OCI-LY3 (cell line): ENCODE measurements at regions not wholly inside any gene's neighbourhood (a gene's known extent, or its start where the extent isn't known, plus 50 kb on each side); places are given as distances from the start of the nearest gene placed in this dataset.

ENCODE experiments used
- H2AFZ ChIP-seq: fragments of 200-600, 300-600 bp; shearing (Covaris generic); 2 replicates; pipeline ENCODE4 v1.6.0; 2014; ENCODE audit warnings: antibody characterized with exemption, low read depth, low read length
- H3K27ac ChIP-seq: fragments of 200-600, 300-600 bp; sonication (generic); 2 replicates; pipeline ENCODE4 v1.5.1; 2014; ENCODE audit warnings: mild to moderate bottlenecking, low read length, moderate library complexity, mixed read lengths
- H3K27me3 ChIP-seq: fragments of 200-600, 300-600 bp; sonication (generic); 2 replicates; pipeline ENCODE4 v1.6.1; 2014; ENCODE audit warnings: low read depth, low read length, mixed read lengths
- H3K36me3 ChIP-seq: fragments of 200-600, 300-600 bp; sonication (generic); replicated peaks from 2 replicates; pipeline ENCODE3; 2014; ENCODE audit warnings: low read depth, low read length, mixed read lengths
- H3K4me1 ChIP-seq: fragments of 300-600, 200-600 bp; sonication (generic); 2 replicates; pipeline ENCODE4 v1.6.1; 2014; ENCODE audit warnings: low read length, mixed read lengths
- H3K4me2 ChIP-seq: fragments of 200-600, 300-600 bp; sonication (generic); 2 replicates; pipeline ENCODE4 v1.6.1; 2014; ENCODE audit warnings: low read length, mixed read lengths
- H3K4me3 ChIP-seq: fragments of 300-600, 200-600 bp; sonication (generic); 2 replicates; pipeline ENCODE4 v1.5.1; 2014; ENCODE audit warnings: antibody characterized with exemption, mild to moderate bottlenecking, low read length, moderate library complexity
- H3K79me2 ChIP-seq: fragments of 300-600, 200-600 bp; shearing (Covaris generic); 2 replicates; pipeline ENCODE4 v1.6.1; 2014; ENCODE audit warnings: mild to moderate bottlenecking, low read length, mixed read lengths
- H3K9ac ChIP-seq: fragments of 300-600, 200-600 bp; shearing (Covaris generic); 2 replicates; pipeline ENCODE4 v1.6.0; 2014; ENCODE audit warnings: mild to moderate bottlenecking, low read length, moderate library complexity
- H3K9me3 ChIP-seq: fragments of 200-600, 300-600 bp; shearing (Covaris generic); 2 replicates; pipeline ENCODE4 v1.6.1; 2014; ENCODE audit warnings: low read length, mixed read lengths; ENCODE audit not compliant: insufficient read depth
- H4K20me1 ChIP-seq: fragments of 200-600, 300-600 bp; sonication (generic); 2 replicates; pipeline ENCODE4 v1.6.1; 2016; ENCODE audit warnings: low read length, mixed read lengths; ENCODE audit not compliant: insufficient read depth
- CTCF ChIP-seq: fragments of 200-600, 300-600 bp; sonication (generic); IDR thresholded peaks from 2 replicates; pipeline ENCODE4 v1.5.1; 2014; ENCODE audit warnings: antibody characterized with exemption, low read length, low read depth
- EZH2phosphoT487 ChIP-seq: fragments of 200-600 bp; shearing (Covaris generic); IDR thresholded peaks from 2 replicates; pipeline ENCODE4 v1.6.1; 2018; ENCODE audit warnings: antibody characterized with exemption, mixed run types, low read depth

- H3K4me3 ChIP-seq = no peak overlapping the region
- TF ChIP-seq CTCF (no peak), EZH2phosphoT487 (no peak)
- no peak overlapping the region for H3K27ac ChIP-seq
- H3K9me3 ChIP-seq = no peaks in the 10 kb centered on the region
- no peak overlapping the region for H3K9ac ChIP-seq
- H3K36me3 ChIP-seq = no peaks in the 10 kb centered on the region
- peaks cover 5% of the 10 kb centered on the region; the same call in 1 of the 2 replicates for H3K27me3 ChIP-seq
- no peak overlapping the region for H3K4me2 ChIP-seq
- H4K20me1 ChIP-seq = no peaks in the 10 kb centered on the region
- no peaks in the 10 kb centered on the region for H3K79me2 ChIP-seq
- H2AFZ ChIP-seq = no peak overlapping the region
- H3K4me1 ChIP-seq = peaks cover 6% of the 10 kb centered on the region; the same call in 1 of the 2 replicates
These were observed 245.5 kb upstream of the MDFIC2 start for GRCh38 chr3:70557976-70558375.

GRCh38 chr3:70556056-70556455, 243.6 kb upstream of the MDFIC2 start:
- H3K27me3 ChIP-seq = peaks cover 5% of the 10 kb centered on the region; the same call in 1 of the 2 replicates
- H3K9me3 ChIP-seq = no peaks in the 10 kb centered on the region
- no peak overlapping the region for H3K9ac ChIP-seq
- H3K36me3 ChIP-seq = no peaks in the 10 kb centered on the region
- H3K4me2 ChIP-seq = no peak overlapping the region
- H3K27ac ChIP-seq = no peak overlapping the region
- no peaks in the 10 kb centered on the region for H3K79me2 ChIP-seq
- no peak overlapping the region for H3K4me3 ChIP-seq
- no peak for TF ChIP-seq CTCF
- TF ChIP-seq EZH2phosphoT487 = no peak
- H4K20me1 ChIP-seq = no peaks in the 10 kb centered on the region
- H2AFZ ChIP-seq = no peak overlapping the region
- peaks cover 6% of the 10 kb centered on the region; the same call in 1 of the 2 replicates for H3K4me1 ChIP-seq

- TF ChIP-seq EZH2phosphoT487 (no peak), CTCF (no peak)
- Histone ChIP-seq H3K4me2 (no peak overlapping the region), H3K27ac (no peak overlapping the region), H3K4me1 (peaks cover 5% of the 10 kb centered on the region; the same call in 1 of the 2 replicates), H3K9me3 (no peaks in the 10 kb centered on the region), H3K79me2 (no peaks in the 10 kb centered on the region), H3K9ac (no peak overlapping the region), H3K36me3 (no peaks in the 10 kb centered on the region), H3K4me3 (no peak overlapping the region), H2AFZ (no peak overlapping the region), H4K20me1 (no peaks in the 10 kb centered on the region), H3K27me3 (peaks cover 6% of the 10 kb centered on the region; the same call in 1 of the 2 replicates)
These were observed 241.7 kb upstream of the MDFIC2 start for GRCh38 chr3:70554170-70554569.

- H3K27ac ChIP-seq = no peak overlapping the region
- no peaks in the 10 kb centered on the region for H3K79me2 ChIP-seq
- no peak overlapping the region for H3K4me3 ChIP-seq
- H4K20me1 ChIP-seq = no peaks in the 10 kb centered on the region
- no peaks in the 10 kb centered on the region for H3K9me3 ChIP-seq
- TF ChIP-seq CTCF (peak; percentile 79), EZH2phosphoT487 (no peak)
- H3K9ac ChIP-seq = no peak overlapping the region
- no peaks in the 10 kb centered on the region for H3K4me1 ChIP-seq
- H3K4me2 ChIP-seq = no peak overlapping the region
- H3K36me3 ChIP-seq = no peaks in the 10 kb centered on the region
- peaks cover 22% of the 10 kb centered on the region for H3K27me3 ChIP-seq
- H2AFZ ChIP-seq = no peak overlapping the region
These were observed 238.4 kb upstream of the MDFIC2 start for GRCh38 chr3:70550723-70551319.
